Globus pallidus (tissue), 1 donor: ENCODE measurements at regions not wholly inside any gene's neighbourhood (a gene's known extent, or its start where the extent isn't known, plus 50 kb on each side); places are given as distances from the start of the nearest gene placed in this dataset.

Experiments used
- DNase-seq: peaks from one replicate; pipeline ENCODE4 v3.0.0-alpha.2; 2015; ENCODE audit warnings: low spot score

DNA sequence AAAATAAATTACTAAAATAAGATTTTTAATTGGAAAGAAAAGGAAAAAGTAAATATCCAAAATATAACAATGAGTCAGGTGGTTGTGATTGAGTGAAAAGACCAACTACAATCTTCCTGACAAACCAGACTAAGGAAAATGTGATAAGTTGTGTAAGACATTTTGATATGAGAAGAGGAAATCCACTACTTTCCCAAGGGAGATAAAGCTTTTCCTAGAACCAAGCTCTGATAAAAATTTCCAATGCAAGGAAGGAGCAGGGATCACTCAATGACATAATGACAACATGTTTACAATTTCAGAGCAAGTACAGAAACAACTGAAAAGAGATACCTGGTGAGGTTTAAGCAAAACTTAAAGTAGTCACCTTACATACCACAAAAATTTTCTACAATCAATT, 305.1 kb upstream of the RASGEF1B start:
- DNase-seq = no peak

DNA sequence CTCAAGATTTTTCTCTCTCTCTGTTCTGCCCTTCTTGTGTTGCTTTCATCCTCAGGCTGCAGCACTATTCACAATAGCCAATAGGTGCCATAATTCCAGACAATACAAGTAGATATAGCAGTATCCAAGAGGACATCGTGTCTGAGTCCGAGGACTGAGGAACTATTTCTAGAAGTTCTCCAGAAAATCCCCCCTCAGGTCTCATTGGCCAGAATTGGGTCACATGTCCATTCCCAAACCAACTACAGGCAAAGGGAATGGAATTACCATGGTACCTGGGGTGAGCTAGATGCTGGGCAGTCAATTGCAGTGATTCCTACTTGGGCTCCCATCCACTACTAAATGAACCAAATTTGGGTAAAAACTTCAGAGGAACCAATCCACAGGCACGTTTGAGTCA, 301.9 kb upstream of the RASGEF1B start:
- DNase-seq = no peak

DNA sequence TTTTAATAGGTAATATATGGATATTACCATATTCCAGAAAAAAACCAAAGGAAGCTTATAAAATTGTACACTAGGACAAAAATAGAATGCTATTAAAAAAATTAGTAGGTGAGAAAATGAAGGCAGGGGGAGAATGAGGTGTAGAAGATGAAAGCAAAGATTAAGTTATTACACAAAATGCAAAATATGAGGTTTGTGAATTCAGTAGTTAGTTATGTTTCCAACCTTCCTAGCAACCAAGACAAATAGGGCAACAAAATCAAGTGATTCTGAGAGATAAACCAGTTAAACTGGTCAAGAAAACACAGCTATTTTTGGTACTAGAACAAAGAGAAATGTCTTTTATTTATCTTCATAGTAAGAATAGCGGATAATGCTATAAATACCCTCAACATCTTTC, 300.0 kb upstream of the RASGEF1B start:
- DNase-seq = no peak

DNA sequence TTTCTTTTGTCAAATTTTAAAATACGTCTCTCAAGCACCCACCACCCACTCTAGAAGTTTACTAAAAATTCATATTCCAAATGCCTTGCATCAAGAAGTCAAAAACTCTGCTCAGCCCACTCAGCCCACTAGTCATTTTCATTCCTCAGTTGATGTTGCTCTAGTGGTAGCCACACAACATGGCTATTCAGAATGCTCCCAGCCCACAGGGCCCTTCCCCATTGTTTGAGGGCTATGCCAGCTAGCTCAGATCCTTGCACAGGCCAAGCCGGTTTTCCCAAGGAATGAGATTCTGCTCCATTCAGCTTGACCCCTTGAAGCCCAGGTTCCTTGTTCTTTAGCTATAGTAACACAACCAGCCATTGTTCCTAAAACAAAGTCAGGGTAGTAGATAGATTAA, 297.5 kb upstream of the RASGEF1B start:
- DNase-seq = no peak

DNA sequence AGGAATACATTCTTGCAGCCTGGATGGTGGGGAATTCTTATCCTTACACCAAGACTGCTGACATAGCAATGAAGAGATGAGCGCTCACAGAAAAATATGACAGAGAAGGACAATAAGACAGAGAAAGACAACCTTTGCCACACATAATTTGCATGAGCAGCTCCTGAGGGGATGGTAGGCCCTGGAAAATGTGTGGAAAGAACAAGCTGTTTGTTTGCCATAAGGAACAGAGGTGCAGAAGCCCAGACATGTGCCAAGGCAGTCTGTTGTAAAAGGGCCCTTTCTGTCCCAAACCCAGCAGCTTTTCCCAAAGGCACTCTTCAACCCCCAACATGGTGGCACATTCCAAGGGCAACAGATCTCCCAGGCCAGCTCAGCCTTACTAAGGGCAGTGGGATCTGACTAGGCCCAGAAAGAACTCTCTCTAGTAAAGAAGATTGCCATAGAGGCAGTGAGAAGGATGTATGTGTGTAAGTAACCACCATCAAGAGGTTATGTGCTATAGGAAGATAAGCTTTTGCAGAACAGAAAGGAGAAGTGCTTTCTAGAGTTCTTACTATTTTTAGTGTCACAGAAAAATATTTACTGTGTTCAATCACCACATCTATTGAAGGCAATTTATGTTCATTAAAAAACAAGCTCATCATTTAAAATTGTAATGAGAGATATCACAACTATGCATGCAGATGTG, 287.0 kb upstream of the RASGEF1B start:
- DNase-seq = no peak

DNA sequence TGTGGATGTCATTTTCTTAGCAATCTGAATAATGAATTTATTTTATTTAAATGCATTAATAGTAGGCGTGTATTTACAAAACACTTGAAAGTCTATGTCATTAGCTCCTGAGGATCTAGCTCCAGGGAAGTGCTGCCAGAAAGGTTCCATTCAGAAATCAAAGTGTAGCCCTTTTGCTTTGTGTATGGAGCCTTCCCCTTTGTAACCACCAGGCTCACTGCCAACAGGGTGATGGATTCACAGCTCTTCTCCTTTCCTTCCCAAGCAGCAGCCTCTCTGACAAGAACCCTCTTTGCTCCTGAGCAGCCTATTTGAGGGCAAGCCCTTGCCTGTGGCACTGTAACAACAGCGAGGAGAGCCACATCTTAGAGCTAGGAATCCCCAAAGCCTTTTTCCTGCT, 286.0 kb upstream of the RASGEF1B start:
- peak; percentile 47 for DNase-seq

DNA sequence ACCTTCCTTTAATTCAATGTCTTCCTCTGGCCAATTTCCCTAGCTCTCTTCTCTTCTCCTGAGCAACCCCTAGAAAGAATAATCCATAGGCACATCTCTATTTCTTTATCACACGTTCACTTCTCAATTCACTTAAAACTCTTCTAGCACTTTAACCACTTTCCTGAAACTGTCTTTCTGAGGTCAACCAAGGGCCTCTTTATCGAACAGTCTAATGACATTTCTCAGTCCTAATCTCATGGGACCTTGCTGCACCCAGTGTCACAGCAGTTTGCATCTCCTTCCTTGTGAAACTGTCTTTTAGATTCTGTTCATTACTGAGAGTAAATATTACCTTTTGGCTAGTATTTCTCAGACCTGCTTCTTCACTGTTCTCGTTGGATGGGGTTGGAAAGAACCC, 285.3 kb upstream of the RASGEF1B start:
- no peak for DNase-seq

DNA sequence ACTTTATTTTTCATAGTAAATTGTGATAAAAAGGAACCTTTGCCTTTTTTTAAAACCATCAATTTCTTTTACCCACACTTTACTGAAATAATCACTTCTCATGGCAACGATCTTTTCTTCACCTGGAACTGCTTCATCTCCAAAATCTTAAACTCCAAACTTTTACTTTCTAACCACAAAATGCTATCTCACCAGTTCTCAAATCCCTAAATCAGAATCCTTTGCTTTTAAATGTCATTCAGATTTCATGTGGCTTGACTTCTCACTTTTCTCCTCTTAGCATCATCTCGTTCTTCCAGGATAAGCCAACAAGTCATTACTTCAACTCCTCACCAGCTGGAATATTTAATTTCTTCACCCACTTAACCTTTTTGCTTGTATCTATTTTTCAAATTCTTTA, 284.3 kb upstream of the RASGEF1B start:
- DNase-seq = no peak

DNA sequence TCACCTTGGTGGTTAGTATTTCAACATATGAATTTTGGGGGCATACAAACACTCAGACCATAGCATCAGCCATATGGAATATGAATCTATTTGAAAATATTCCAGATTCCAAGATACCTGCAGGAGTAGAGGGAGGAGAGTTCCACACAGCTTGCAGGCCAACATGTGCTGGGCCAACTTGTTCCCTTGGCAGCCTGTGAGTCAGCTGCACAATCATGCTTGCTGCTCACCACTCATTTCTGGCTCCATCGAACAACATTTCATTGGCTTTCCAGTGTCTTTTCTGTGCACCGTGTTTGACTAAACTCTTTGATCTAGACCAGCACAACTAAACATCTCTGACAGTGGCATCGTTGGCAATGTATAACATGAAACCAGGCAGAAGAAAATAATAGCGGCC, 282.5 kb upstream of the RASGEF1B start:
- no peak for DNase-seq

DNA sequence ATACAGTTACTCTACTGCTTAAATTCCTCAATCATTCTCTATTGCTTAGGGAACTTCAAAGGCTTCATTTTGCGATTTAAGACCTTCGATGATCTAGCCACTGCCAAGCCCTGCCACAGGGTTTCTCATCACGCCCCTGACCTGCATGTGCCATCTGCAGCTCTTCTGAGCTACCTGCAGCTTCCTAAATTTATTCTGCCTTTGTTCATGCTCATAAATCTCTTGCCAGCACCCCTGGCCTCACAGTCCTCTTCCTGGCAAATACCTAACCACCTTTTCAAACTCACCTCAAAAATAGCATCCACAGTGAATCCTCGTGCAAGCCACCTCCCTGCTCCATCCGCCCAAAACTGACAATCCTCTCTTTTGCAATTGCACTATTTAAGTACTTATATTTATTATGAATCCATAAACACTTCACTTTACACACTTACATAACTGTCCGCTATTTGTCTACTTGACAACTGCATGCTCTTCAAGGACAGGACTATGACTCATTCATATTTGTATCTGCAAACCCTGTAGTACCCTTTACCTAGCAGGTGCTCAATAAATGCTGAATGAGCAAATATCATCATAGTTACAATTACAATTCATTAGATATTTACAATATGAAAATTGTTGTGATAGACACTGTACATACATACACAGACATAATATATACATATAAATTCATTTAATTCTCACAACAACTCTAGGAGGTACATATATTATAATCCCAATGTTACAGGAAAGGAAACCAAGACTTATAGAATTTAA, 280.0 kb upstream of the RASGEF1B start:
- no peak for DNase-seq

DNA sequence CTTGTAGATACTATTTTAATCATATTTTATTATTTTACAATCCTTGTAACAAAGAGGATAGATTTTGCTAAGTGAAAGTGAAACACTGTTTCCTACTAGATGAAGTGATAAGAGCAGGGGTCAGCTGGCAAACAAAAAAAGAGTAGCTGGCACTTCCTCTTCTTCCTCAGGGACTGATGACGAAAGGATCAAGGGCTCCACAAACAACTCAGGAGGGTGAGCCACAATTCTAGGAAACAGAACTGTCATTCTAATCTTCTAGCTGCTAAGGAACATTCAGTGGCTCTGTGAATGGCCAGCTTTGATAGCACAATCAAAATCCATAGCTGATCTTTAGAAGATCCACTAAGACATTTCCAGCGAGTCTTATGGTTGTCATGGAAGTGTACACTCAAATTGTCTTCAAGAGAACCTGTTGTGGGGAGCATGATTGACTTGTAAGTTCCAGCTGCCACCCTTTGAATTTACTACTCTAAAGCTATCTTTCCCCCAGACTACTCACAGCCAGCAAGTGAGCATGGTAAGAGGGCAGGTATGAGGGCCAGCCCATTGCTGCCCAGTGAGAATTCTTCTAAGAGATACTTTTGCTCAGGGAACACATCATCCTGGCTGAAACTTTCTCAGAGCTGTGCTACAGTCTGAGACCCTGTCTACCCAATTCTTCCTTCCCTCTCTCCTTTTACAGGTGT, 275.7 kb upstream of the RASGEF1B start:
- DNase-seq = peak; percentile 36

DNA sequence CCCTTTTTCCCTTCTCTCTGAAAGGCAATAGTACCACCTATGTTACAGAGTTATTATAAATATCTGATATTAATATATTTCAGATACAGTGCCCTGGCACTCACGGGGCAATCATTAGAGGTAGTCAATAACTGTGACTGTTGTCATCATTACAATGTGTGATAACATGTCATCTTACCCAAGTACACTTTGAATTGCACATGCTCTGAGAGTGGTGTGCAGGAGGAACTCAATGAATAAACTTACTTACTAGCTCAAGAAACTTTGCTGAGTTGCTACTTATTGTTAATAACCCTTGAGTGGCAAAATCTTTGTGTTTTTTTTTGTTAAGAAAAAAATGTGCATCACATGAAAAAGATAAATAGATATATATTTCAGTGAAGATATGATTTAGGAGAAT, 275.1 kb upstream of the RASGEF1B start:
- DNase-seq = no peak

DNA sequence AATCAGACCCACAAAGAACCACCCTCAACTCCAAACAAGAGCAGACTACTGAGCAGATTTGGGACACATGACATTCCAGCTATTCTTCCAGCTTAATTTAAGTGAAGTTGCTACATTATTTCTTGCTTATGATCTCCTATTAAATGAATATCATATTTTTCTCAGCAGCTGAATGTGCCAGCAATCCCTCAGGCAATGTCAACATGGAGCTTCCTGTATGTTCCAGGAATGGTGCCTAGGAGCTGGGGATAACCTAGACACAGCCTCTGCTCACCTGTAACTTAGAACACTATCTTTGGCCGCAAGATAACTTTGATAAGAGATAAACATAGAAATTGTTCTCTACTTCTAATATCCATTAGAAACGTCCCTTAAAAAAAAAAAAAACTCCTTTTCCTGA, 274.4 kb upstream of the RASGEF1B start:
- DNase-seq = no peak

DNA sequence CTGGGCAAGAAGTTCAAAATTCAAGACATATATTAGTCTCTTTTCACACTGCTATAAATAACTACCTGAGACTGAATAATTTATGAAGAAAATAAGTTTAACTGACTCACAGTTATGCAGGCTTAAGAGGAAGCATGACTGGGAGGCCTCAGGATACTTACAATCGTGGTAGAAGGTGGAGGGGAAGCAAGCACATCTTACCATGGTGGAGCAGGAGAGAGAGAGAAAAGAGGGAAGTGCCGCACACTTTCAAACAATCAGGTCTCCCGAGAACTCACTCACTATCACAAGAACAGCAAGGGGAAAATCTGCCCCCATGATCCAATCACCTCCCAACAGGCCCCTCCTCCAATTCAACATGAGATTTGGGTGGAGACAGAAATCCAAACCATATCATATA, 273.3 kb upstream of the RASGEF1B start:
- no peak for DNase-seq

DNA sequence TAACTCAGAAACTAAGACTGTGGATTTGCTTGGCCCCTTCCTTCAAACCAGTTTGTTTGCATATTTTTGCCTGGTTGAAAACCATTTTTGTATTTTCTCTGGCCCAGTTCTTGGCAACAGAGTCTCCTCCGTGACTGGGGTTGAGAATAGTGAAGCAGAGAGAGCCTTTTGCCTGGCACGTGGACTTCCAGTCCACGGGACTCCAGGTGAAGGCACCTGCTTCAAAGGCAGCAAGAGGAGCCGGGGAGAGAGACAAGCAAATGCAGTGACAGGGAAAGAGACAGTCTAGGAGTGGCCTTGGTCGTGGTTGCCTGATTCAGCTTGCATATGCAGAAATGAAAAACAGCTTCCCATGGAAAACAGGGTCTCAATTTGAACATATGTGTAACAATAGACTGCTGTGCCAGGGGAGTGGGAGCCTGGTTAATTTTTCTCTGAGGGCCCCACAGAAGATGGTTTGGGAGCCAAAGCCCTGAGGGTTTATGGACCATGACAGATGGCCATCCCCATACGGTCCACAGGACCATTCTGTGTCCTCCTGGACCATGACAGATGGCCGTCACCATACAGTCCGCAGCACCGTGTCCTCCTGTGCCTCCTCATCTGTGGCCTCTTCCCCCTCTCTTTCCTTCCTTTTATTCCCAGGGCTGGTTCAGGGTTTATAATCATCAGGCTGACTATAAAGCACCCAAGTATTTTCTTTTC, 272.2 kb upstream of the RASGEF1B start:
- DNase-seq = no peak

DNA sequence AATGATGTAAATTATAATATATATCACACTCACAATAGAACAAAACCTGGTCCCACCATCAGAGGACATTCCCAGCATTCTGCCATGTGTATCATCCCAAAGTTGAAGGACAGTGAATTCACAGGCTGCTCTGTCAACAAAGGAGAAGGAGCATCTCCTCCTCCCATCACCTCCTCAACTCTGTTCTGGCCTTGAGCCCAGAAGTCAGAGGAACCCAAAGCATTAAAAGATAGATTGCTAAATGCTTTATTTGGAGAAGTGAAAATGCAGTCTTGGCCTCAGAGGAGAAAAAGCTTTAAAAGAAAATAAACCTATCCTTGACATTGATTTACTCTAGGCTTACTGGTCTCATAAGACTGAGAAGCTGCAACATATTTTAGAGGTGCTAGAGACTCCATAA, 268.8 kb upstream of the RASGEF1B start:
- DNase-seq = peak; percentile 33

DNA sequence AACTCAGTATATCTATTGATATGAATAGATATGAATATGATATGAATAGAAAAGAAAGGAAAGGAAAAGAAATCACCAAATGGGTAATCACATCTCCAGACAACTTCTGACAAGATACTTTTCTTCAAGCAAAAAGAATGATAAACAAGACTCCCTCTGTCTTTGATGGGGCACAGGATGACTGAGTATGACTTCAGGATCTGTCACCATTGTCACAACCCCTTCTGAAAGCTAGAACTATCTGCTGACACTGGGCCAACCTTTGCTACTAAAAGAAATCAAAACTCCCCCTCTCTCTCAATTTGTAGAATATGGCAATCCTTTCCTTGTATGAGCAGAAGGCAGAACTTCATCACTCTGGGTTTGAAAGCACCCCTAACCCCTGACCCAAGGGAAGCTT, 267.2 kb upstream of the RASGEF1B start:
- DNase-seq = no peak

DNA sequence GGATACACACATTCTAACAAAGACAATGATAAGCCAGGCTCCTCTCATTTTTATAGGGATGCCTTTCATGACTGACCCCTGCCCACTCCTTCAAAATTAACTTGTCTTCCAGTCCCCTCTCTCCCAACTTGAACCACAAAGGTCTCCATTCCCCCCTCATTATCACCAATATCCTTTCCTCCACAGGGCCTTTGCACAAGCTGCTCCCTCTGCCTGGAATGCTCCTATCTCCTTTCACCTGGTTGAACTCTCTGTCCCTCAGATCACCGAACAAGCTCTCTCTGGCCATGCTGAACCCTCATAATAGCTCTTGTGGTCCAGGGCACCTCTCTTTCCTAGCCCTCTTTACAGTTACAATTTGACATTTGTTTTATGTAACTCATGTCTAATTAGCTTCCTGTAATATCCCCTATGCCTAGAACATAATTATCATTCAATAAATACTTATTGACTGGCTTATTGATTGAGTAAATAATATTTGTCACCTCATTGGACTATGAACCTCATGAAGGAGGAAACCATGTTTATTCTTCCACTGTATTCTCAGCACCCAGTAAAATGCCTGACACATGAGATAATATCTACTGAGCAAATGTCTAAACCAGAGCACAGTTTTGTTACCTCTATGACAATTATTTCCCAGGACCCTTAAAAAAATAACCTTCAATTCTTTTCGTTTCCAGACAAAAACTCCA, 266.3 kb upstream of the RASGEF1B start:
- no peak for DNase-seq

DNA sequence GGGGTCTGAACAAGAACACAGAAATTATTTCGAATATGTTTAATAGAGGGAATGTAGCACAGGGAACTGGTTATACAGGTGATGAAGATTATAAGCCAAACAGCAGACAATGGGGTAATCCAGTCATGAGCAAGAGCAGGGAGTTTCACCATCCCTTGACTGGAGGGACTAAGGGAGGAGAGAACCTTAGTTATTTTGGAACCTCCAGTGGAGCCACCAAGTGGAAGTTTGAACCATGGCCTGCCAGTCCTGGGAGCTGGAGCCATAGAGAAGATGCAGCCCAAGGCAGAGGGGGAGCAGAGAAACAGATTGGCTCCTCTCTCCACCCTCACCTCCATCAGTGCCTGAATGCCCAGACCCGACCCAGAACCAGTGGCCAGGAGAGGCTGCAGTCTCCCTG, 264.6 kb upstream of the RASGEF1B start:
- DNase-seq = no peak

DNA sequence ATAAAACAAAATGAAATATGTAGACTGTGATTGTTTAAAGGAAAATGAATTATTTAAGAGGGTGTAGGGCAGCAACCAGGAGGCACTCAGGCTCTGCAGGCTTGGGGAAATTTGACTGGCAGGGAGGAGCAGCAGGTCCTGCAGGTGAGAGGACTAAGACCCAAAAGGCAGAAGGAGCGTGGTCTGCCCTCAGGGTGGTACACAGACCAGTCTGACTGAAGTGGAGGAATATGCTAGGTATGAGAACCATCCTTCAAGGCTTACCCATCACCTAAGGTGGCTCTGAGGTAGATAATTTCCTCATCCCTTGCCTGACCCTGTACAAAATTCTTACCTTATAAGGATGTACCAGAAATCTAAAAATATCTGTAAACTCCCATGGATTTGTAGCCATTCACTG, 261.3 kb upstream of the RASGEF1B start:
- DNase-seq = no peak

DNA sequence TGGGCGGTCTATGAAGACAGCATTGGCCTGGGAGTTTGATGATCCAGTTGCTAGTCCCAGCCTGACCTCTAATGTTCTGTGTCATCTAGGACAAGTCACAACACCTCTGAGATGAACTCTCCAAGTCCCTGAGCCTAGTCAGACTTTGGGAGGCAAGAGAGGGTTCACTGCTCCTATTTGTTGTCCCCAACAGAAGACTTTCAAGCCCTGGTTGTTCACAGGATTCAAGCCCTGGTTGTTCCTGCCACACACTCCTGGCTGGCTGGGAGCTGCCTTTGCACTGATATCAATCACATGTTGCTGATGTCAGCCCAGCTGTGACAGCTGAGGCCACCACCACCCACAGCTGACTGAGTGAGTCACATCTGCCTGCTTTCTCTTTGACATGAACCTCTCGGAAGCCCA, 253.2 kb upstream of the RASGEF1B start:
- peak; percentile 86 for DNase-seq
